Subcutaneous abdominal adipose tissue (tissue), 5 donors: ENCODE measurements at regions not wholly inside any gene's neighbourhood (a gene's known extent, or its start where the extent isn't known, plus 50 kb on each side); places are given as distances from the start of the nearest gene placed in this dataset.

Experiments used
- H3K27ac ChIP-seq: one replicate; pipeline ENCODE4 v1.7.0; 2013; ENCODE audit warnings: low read depth, mild to moderate bottlenecking, inconsistent platforms, low read length, moderate library complexity
- H3K27me3 ChIP-seq, 5 donors: one replicate each; pipeline ENCODE4 v1.7.0; 2013; ENCODE audit warnings: low read length in 5 of 5, inconsistent platforms in 1 of 5; ENCODE audit not compliant: control insufficient read depth in 5 of 5, insufficient read depth in 4 of 5
- H3K36me3 ChIP-seq, 5 donors: one replicate each; pipeline ENCODE4 v1.7.0; 2013; ENCODE audit warnings: low read length in 5 of 5; ENCODE audit not compliant: control insufficient read depth in 5 of 5, insufficient read depth in 5 of 5
- H3K4me1 ChIP-seq, 5 donors: one replicate each; pipeline ENCODE4 v1.7.0; 2013; ENCODE audit warnings: low read length in 5 of 5, mild to moderate bottlenecking in 3 of 5, moderate library complexity in 1 of 5; ENCODE audit not compliant: control insufficient read depth in 5 of 5, insufficient read depth in 5 of 5
- H3K4me3 ChIP-seq, 5 donors: one replicate each; pipeline ENCODE4 v1.7.0; 2013; ENCODE audit warnings: low read length in 5 of 5, low read depth in 1 of 5
- H3K9ac ChIP-seq, 5 donors: one replicate each; pipeline ENCODE4 v1.7.0; 2013; ENCODE audit warnings: low read length in 5 of 5, mild to moderate bottlenecking in 4 of 5, moderate library complexity in 3 of 5
- H3K9me3 ChIP-seq, 5 donors: one replicate each; pipeline ENCODE4 v1.7.0; 2013; ENCODE audit warnings: low read length in 5 of 5; ENCODE audit not compliant: control insufficient read depth in 5 of 5
- donor health status: healthy.
- donor health status: healthy.
- donor health status: healthy.
- donor health status: healthy.
- donor health status: healthy.

- no peaks in the 10 kb centered on the region for H3K9me3 ChIP-seq
- no peaks in the 10 kb centered on the region for H3K27me3 ChIP-seq
- no peaks in the 10 kb centered on the region for H3K4me1 ChIP-seq
- no peak overlapping the region for H3K27ac ChIP-seq
- no peak overlapping the region for H3K4me3 ChIP-seq
- no peak overlapping the region for H3K9ac ChIP-seq
- H3K36me3 ChIP-seq: no peaks in the 10 kb centered on the region
Measured at GRCh38 chr11:26072614-26073153, 259.2 kb upstream of the ANO3 start.

GRCh38 chr11:26073646-26074045 is 258.3 kb upstream of the ANO3 start:
- no peaks in the 10 kb centered on the region for H3K27me3 ChIP-seq
- no peaks in the 10 kb centered on the region for H3K36me3 ChIP-seq
- H3K4me1 ChIP-seq: no peaks in the 10 kb centered on the region
- H3K27ac ChIP-seq: no peak overlapping the region
- no peak overlapping the region for H3K4me3 ChIP-seq
- H3K9me3 ChIP-seq: no peaks in the 10 kb centered on the region
- no peak overlapping the region for H3K9ac ChIP-seq

GRCh38 chr11:26076233-26076990 is 255.5 kb upstream of the ANO3 start:
- Histone ChIP-seq H3K9ac (no peak overlapping the region), H3K36me3 (no peaks in the 10 kb centered on the region), H3K27ac (no peak overlapping the region), H3K27me3 (no peaks in the 10 kb centered on the region), H3K4me3 (no peak overlapping the region), H3K4me1 (no peaks in the 10 kb centered on the region), H3K9me3 (no peaks in the 10 kb centered on the region)

GRCh38 chr11:26078231-26078821 is 253.6 kb upstream of the ANO3 start:
- Histone ChIP-seq H3K9ac (no peak overlapping the region), H3K9me3 (no peaks in the 10 kb centered on the region), H3K4me3 (no peak overlapping the region), H3K27ac (no peak overlapping the region), H3K36me3 (no peaks in the 10 kb centered on the region), H3K4me1 (no peaks in the 10 kb centered on the region), H3K27me3 (no peaks in the 10 kb centered on the region)

GRCh38 chr11:26084313-26084712 is 247.6 kb upstream of the ANO3 start:
- H3K9ac ChIP-seq: no peak overlapping the region
- H3K4me3 ChIP-seq: no peak overlapping the region
- H3K36me3 ChIP-seq: no peaks in the 10 kb centered on the region
- no peaks in the 10 kb centered on the region for H3K9me3 ChIP-seq
- no peaks in the 10 kb centered on the region for H3K27me3 ChIP-seq
- no peaks in the 10 kb centered on the region for H3K4me1 ChIP-seq
- no peak overlapping the region for H3K27ac ChIP-seq

GRCh38 chr11:26086028-26086427 is 245.9 kb upstream of the ANO3 start:
- H3K9me3 ChIP-seq: no peaks in the 10 kb centered on the region
- H3K27me3 ChIP-seq: no peaks in the 10 kb centered on the region
- H3K4me3 ChIP-seq: no peak overlapping the region
- no peaks in the 10 kb centered on the region for H3K36me3 ChIP-seq
- no peak overlapping the region for H3K27ac ChIP-seq
- H3K4me1 ChIP-seq: no peaks in the 10 kb centered on the region
- no peak overlapping the region for H3K9ac ChIP-seq

GRCh38 chr11:26087120-26087935 is 244.6 kb upstream of the ANO3 start:
- no peaks in the 10 kb centered on the region for H3K9me3 ChIP-seq
- H3K27ac ChIP-seq: no peak overlapping the region

GRCh38 chr11:26088391-26088790 is 243.5 kb upstream of the ANO3 start:
- no peaks in the 10 kb centered on the region for H3K36me3 ChIP-seq
- H3K4me3 ChIP-seq: no peak overlapping the region
- H3K9ac ChIP-seq: no peak overlapping the region
- H3K4me1 ChIP-seq: no peaks in the 10 kb centered on the region
- no peaks in the 10 kb centered on the region for H3K27me3 ChIP-seq
- no peaks in the 10 kb centered on the region for H3K9me3 ChIP-seq
- H3K27ac ChIP-seq: no peak overlapping the region

More at GRCh38 chr11:26087120-26087935, 244.6 kb upstream of the ANO3 start:
- no peak overlapping the region for H3K9ac ChIP-seq
- H3K27me3 ChIP-seq: no peaks in the 10 kb centered on the region
- no peak overlapping the region for H3K4me3 ChIP-seq
- H3K4me1 ChIP-seq: no peaks in the 10 kb centered on the region
- H3K36me3 ChIP-seq: no peaks in the 10 kb centered on the region

GRCh38 chr11:26090651-26091050 is 241.3 kb upstream of the ANO3 start:
- Histone ChIP-seq H3K36me3 (no peaks in the 10 kb centered on the region), H3K27me3 (no peaks in the 10 kb centered on the region), H3K9me3 (no peaks in the 10 kb centered on the region), H3K4me1 (no peaks in the 10 kb centered on the region), H3K4me3 (no peak overlapping the region), H3K9ac (no peak overlapping the region), H3K27ac (no peak overlapping the region)

GRCh38 chr11:26093206-26093605 is 238.7 kb upstream of the ANO3 start:
- no peaks in the 10 kb centered on the region for H3K9me3 ChIP-seq
- no peaks in the 10 kb centered on the region for H3K27me3 ChIP-seq
- no peak overlapping the region for H3K4me3 ChIP-seq
- H3K9ac ChIP-seq: no peak overlapping the region
- H3K36me3 ChIP-seq: no peaks in the 10 kb centered on the region
- H3K4me1 ChIP-seq: no peaks in the 10 kb centered on the region
- no peak overlapping the region for H3K27ac ChIP-seq
